ENCODE measurements at regions not wholly inside any gene's neighbourhood (a gene's known extent, or its start where the extent isn't known, plus 50 kb on each side); places are given as distances from the start of the nearest gene placed in this dataset.
A peak's percentile ranks its signal among the peaks of the same experiment; 100 is the strongest.

DNA sequence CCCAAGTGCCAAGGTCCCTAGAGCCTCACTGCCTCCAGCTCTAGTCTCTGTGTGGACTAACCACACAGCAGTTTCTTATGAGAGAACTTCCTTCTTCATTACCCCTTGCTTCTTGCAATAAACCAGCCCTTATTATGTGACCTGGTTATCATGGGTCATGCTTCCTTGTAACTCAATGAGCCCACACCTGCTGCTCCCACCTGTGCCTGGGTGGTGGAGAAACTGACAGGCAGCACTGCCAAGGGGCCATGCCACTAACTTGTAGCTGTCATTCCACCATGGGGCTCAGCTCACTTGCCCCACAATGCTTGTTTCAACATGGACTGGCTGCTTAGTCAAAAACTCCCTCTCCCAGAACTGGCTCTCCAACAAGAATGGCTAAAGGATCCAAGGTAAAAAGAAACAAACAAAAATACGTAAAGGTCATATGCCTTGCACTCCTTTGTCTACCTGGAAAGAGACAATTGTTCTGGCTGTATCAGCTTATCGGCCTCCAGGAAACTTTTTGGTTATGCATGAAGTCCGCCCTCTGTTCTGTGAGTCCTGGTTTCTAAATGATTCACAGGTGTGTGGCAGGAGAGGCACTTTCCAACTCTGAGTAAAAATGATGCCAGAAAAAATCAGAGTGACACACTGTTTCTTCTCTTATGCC lies 446.4 kb downstream of the COG6 start:
- TF ChIP-seq MTA3 (IDR thresholded peaks at IDR 0.05; ENCODE audit: borderline replicate concordance, low read length) (peak; percentile 43; the same call in 1 of the 2 replicates), NFIC (IDR thresholded peaks at IDR 0.05; ENCODE audit: low read depth, low read length) (peak; percentile 48; the same call in 1 of the 2 replicates), IRF4 (IDR thresholded peaks at IDR 0.05; ENCODE audit: low read depth, low read length) (peak; percentile 82; the same call in 1 of the 2 replicates), RUNX3 (IDR thresholded peaks at IDR 0.05; ENCODE audit: low read length) (peak; percentile 56), CREB1 (IDR thresholded peaks at IDR 0.05; ENCODE audit: low read depth) (no peak), POU2F2 (IDR thresholded peaks at IDR 0.05; ENCODE audit: borderline replicate concordance, low read depth, low read length) (peak; percentile 84; the same call in 2 of the 3 replicates), JUNB (IDR thresholded peaks at IDR 0.05) (peak; percentile 77), FOXM1 (IDR thresholded peaks at IDR 0.05; ENCODE audit: low read depth, low read length) (0 out of 2 replicates have a peak, but pooled peaks have one; percentile 43), PAX5 (IDR thresholded peaks at IDR 0.05; ENCODE audit: borderline replicate concordance, low read depth, low read length) (peak; percentile 79), STAT3 (IDR thresholded peaks at IDR 0.05; ENCODE audit: low read depth, low read length) (no peak), ZNF217 (IDR thresholded peaks at IDR 0.05) (peak; percentile 79)
- TF ChIP-seq, protein P1, sequence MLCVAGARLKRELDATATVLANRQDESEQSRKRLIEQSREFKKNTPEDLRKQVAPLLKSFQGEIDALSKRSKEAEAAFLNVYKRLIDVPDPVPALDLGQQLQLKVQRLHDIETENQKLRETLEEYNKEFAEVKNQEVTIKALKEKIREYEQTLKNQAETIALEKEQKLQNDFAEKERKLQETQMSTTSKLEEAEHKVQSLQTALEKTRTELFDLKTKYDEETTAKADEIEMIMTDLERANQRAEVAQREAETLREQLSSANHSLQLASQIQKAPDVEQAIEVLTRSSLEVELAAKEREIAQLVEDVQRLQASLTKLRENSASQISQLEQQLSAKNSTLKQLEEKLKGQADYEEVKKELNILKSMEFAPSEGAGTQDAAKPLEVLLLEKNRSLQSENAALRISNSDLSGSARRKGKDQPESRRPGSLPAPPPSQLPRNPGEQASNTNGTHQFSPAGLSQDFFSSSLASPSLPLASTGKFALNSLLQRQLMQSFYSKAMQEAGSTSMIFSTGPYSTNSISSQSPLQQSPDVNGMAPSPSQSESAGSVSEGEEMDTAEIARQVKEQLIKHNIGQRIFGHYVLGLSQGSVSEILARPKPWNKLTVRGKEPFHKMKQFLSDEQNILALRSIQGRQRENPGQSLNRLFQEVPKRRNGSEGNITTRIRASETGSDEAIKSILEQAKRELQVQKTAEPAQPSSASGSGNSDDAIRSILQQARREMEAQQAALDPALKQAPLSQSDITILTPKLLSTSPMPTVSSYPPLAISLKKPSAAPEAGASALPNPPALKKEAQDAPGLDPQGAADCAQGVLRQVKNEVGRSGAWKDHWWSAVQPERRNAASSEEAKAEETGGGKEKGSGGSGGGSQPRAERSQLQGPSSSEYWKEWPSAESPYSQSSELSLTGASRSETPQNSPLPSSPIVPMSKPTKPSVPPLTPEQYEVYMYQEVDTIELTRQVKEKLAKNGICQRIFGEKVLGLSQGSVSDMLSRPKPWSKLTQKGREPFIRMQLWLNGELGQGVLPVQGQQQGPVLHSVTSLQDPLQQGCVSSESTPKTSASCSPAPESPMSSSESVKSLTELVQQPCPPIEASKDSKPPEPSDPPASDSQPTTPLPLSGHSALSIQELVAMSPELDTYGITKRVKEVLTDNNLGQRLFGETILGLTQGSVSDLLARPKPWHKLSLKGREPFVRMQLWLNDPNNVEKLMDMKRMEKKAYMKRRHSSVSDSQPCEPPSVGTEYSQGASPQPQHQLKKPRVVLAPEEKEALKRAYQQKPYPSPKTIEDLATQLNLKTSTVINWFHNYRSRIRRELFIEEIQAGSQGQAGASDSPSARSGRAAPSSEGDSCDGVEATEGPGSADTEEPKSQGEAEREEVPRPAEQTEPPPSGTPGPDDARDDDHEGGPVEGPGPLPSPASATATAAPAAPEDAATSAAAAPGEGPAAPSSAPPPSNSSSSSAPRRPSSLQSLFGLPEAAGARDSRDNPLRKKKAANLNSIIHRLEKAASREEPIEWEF (IDR thresholded peaks at IDR 0.05; ENCODE audit: insufficient replicate concordance, low read depth, low read length) = no peak
- TF ChIP-seq, protein P2, sequence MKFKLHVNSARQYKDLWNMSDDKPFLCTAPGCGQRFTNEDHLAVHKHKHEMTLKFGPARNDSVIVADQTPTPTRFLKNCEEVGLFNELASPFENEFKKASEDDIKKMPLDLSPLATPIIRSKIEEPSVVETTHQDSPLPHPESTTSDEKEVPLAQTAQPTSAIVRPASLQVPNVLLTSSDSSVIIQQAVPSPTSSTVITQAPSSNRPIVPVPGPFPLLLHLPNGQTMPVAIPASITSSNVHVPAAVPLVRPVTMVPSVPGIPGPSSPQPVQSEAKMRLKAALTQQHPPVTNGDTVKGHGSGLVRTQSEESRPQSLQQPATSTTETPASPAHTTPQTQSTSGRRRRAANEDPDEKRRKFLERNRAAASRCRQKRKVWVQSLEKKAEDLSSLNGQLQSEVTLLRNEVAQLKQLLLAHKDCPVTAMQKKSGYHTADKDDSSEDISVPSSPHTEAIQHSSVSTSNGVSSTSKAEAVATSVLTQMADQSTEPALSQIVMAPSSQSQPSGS (IDR thresholded peaks at IDR 0.05; ENCODE audit: low read length) = peak; percentile 64; the same call in 1 of the 2 replicates
- ChIA-PET RAD21 (ENCODE audit: unreplicated experiment) (no interaction called here), POLR2A (no interaction called here), SMC1A (ENCODE audit: uncharacterized antibody, unreplicated experiment) (interaction anchor here (1.0 to 1.1 kb wide), 2 partner anchors 8 to 18 kb away, joined by 3 read pairs; no protein-coding TSS in a partner anchor), CTCF (interaction anchor here (0.6 to 1.1 kb wide), 3 partner anchors 39 to 718 kb away, joined by 3 to 4 read pairs (median 3); no protein-coding TSS in a partner anchor)
- no peaks in the 10 kb centered on the region for H3K36me3 ChIP-seq (ENCODE audit: control insufficient read depth in 2 of 2, insufficient read depth in 2 of 2, low read length in 1 of 2)
- no peak overlapping the region for H3K27ac ChIP-seq (ENCODE audit: control insufficient read depth, insufficient read depth)
- H4K20me1 ChIP-seq (ENCODE audit: control insufficient read depth, insufficient read depth) = no peaks in the 10 kb centered on the region
- peaks cover 10% of the 10 kb centered on the region for H3K9me3 ChIP-seq (replicated peaks; ENCODE audit: control insufficient read depth, insufficient read depth, low read length)
- peak; percentile 89 for ATAC-seq
- peak overlapping the region; percentile 62 for H3K4me2 ChIP-seq (ENCODE audit: control insufficient read depth, insufficient read depth)
- H3K27me3 ChIP-seq (replicated peaks in 1 of 2; ENCODE audit: control insufficient read depth in 2 of 2, insufficient read depth in 2 of 2, low read length in 1 of 2) = peaks cover 6 to 7% of the 10 kb centered on the region in 2 experiments
- H3K79me2 ChIP-seq (ENCODE audit: control insufficient read depth, insufficient read depth, low read length) = no peaks in the 10 kb centered on the region
- H3K4me1 ChIP-seq (ENCODE audit: control insufficient read depth, insufficient read depth, low read length) = peaks cover 18% of the 10 kb centered on the region
- no peak overlapping the region for H3K4me3 ChIP-seq
- no TSS peak for BruUV-seq (replicated peaks)
- intact Hi-C loops (cut with micrococcal nuclease; ENCODE audit: unreplicated experiment) = loop anchor here (10.0 kb wide), 1 partner anchor 77 kb away; no protein-coding TSS in a partner anchor
- DNase-seq (ENCODE audit: low read depth, low spot score) = peak; percentile 54
- in situ Hi-C loops (cut with MboI) = no loop called here
- no peak overlapping the region for H2AFZ ChIP-seq (ENCODE audit: control insufficient read depth, low read depth, low read length)
- FAIRE-seq = peak; percentile 85
- 0% methylated on average over 3 of the region's 3 CpGs for WGBS (ENCODE audit: insufficient coverage, insufficient replicate concordance, low lambda C conversion rate, missing lambda C conversion rate)
- no peak overlapping the region for H3K9ac ChIP-seq (ENCODE audit: control insufficient read depth, insufficient read depth, low read length)
